ENCODE measurements at regions not wholly inside any gene's neighbourhood (a gene's known extent, or its start where the extent isn't known, plus 50 kb on each side); places are given as distances from the start of the nearest gene placed in this dataset.

GRCh38 chr1:14366091-14367018, 232.1 kb upstream of the KAZN start:
- Histone ChIP-seq H3F3A (ENCODE audit: control insufficient read depth, insufficient read depth) (no peaks in the 10 kb centered on the region), H3K27ac (ENCODE audit: low read depth, low read length) (no peak overlapping the region), H3K79me2 (ENCODE audit: control insufficient read depth, low read length) (no peaks in the 10 kb centered on the region), H3K9me3 (ENCODE audit: control insufficient read depth, insufficient read depth, low read length) (no peaks in the 10 kb centered on the region), H3K4me2 (ENCODE audit: low read length) (no peak overlapping the region), H3K9me2 (replicated peaks; ENCODE audit: control insufficient read depth, low read length) (no peaks in the 10 kb centered on the region), H3K27me3 (ENCODE audit: control insufficient read depth, low read length) (peaks cover 10% of the 10 kb centered on the region), H3K4me1 (ENCODE audit: control insufficient read depth, low read length) (no peaks in the 10 kb centered on the region), H3K36me3 (ENCODE audit: control insufficient read depth, low read length) (no peaks in the 10 kb centered on the region), H3K4me3 (ENCODE audit: low read length) (no peak overlapping the region), H4K20me1 (ENCODE audit: control insufficient read depth, insufficient read depth, low read depth, low read length) (no peaks in the 10 kb centered on the region)
- TF ChIP-seq EZH2phosphoT487 (IDR thresholded peaks at IDR 0.05; ENCODE audit: borderline replicate concordance, low read length) (no peak), CTCF (IDR thresholded peaks at IDR 0.05; ENCODE audit: low read depth, low read length, poor library complexity, severe bottlenecking) (no peak)

- no peak for TF ChIP-seq CTCF (IDR thresholded peaks at IDR 0.05; ENCODE audit: low read depth, low read length, poor library complexity, severe bottlenecking)
- no peak for TF ChIP-seq EZH2phosphoT487 (IDR thresholded peaks at IDR 0.05; ENCODE audit: borderline replicate concordance, low read length)
- no peaks in the 10 kb centered on the region for H4K20me1 ChIP-seq (ENCODE audit: control insufficient read depth, insufficient read depth, low read depth, low read length)
These were observed 231.0 kb upstream of the KAZN start for GRCh38 chr1:14367451-14367850.

GRCh38 chr1:14369526-14370213, 228.8 kb upstream of the KAZN start:
- H3K4me3 ChIP-seq (ENCODE audit: low read length) = no peak overlapping the region
- H3K4me2 ChIP-seq (ENCODE audit: low read length) = no peak overlapping the region
- H3K4me1 ChIP-seq (ENCODE audit: control insufficient read depth, low read length) = no peaks in the 10 kb centered on the region
- no peaks in the 10 kb centered on the region for H4K20me1 ChIP-seq (ENCODE audit: control insufficient read depth, insufficient read depth, low read depth, low read length)
- TF ChIP-seq EZH2phosphoT487 (IDR thresholded peaks at IDR 0.05; ENCODE audit: borderline replicate concordance, low read length) (no peak), CTCF (IDR thresholded peaks at IDR 0.05; ENCODE audit: low read depth, low read length, poor library complexity, severe bottlenecking) (no peak)
- no peaks in the 10 kb centered on the region for H3K9me2 ChIP-seq (replicated peaks; ENCODE audit: control insufficient read depth, low read length)
- H3K36me3 ChIP-seq (ENCODE audit: control insufficient read depth, low read length) = no peaks in the 10 kb centered on the region
- no peak overlapping the region for H3K27ac ChIP-seq (ENCODE audit: low read depth, low read length)
- H3F3A ChIP-seq (ENCODE audit: control insufficient read depth, insufficient read depth) = no peaks in the 10 kb centered on the region
- no peaks in the 10 kb centered on the region for H3K9me3 ChIP-seq (ENCODE audit: control insufficient read depth, insufficient read depth, low read length)
- H3K27me3 ChIP-seq (ENCODE audit: control insufficient read depth, low read length) = peaks cover 17% of the 10 kb centered on the region
- H3K79me2 ChIP-seq (ENCODE audit: control insufficient read depth, low read length) = no peaks in the 10 kb centered on the region

More at GRCh38 chr1:14367451-14367850, 231.0 kb upstream of the KAZN start:
- Histone ChIP-seq H3K4me3 (ENCODE audit: low read length) (no peak overlapping the region), H3K79me2 (ENCODE audit: control insufficient read depth, low read length) (no peaks in the 10 kb centered on the region), H3K36me3 (ENCODE audit: control insufficient read depth, low read length) (no peaks in the 10 kb centered on the region), H3K4me2 (ENCODE audit: low read length) (no peak overlapping the region), H3K9me3 (ENCODE audit: control insufficient read depth, insufficient read depth, low read length) (no peaks in the 10 kb centered on the region), H3K27ac (ENCODE audit: low read depth, low read length) (no peak overlapping the region), H3K9me2 (replicated peaks; ENCODE audit: control insufficient read depth, low read length) (no peaks in the 10 kb centered on the region), H3K4me1 (ENCODE audit: control insufficient read depth, low read length) (no peaks in the 10 kb centered on the region), H3K27me3 (ENCODE audit: control insufficient read depth, low read length) (peaks cover 16% of the 10 kb centered on the region), H3F3A (ENCODE audit: control insufficient read depth, insufficient read depth) (no peaks in the 10 kb centered on the region)

Data from DOHH2 (cell line).